HG02885 (cell line): ENCODE measurements at regions not wholly inside any gene's neighbourhood (a gene's known extent, or its start where the extent isn't known, plus 50 kb on each side); places are given as distances from the start of the nearest gene placed in this dataset.
"Not testable (repeated sequence)": the region's sequence is repeated elsewhere in the genome, so short reads cannot be mapped to it uniquely, and the experiment has no call there.

Experiments
- ATAC-seq: cut with Tn5 transposase; IDR thresholded peaks from one replicate; pipeline ENCODE4 v1.9.1; 2021; ENCODE audit warnings: mild to moderate bottlenecking; ENCODE audit not compliant: unreplicated experiment, poor library complexity

DNA sequence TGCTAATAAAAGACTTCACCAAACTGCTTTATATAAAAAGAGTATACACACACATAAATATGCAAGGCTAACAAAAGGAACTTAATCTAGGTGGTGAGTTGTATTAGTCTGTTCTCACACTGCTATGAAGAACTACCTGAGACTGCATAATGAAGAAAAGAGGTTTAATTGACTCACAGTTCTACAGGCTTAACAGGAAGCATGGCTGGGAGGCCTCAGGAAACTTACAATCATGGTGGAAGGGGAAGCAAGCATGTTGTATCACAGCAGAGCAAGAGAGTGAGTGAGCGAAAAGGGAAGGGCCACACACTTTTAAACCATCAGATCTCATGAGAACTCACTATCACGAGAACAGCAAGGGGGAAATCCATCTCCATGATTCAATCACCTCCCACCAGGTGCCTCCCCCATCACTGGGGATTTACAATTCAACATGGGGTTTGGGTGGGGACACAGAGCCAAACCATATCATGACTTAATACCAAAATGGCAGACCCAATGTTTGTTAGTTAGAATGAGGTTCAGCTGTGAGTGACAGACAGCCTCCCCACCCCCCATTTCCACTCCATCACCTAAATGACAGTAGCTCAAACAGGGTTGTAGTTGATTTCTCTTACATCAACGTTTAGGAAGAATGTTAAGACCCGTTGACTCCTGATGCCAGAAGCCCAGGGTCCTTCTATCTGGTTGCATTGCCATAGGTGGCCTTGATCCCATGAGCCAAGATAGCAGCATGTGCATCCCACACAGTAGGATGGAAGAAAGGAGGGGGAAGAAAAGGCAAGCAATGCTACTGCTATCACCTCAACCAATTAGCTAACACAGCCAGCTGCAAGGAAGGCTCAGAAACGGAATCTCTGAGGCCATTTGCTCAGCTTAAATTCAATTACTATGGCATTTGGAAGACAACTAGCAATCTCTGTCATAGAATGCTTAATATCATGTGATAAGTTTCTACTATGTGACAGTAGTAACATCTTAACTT lies 77.0 kb downstream of the CCDC71L start:
- no peak for ATAC-seq

GRCh38 chr7:106583100-106583499 lies 77.9 kb downstream of the CCDC71L start:
- no peak for ATAC-seq

DNA sequence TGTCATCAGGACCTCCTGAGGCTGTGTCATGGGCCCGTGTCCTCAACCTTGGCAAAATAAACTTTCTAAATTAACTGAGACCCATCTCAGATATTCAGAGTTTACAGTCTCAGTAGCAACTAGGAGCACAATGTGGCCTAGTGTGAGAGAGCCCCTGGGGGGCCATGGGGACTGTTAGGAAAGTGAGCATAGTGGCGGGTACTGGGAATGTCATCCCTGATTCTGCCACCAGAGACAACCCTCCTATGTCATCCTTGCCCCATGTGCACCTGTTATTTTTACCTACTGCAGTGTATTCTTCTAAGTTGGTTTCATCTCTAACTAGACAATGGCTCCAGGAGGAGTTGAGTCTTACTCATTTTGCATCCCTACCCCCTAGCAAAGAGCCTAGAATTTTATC lies 78.6 kb downstream of the CCDC71L start:
- ATAC-seq: no peak

GRCh38 chr7:106579086-106579485 lies 81.9 kb downstream of the CCDC71L start:
- not testable (repeated sequence) for ATAC-seq

GRCh38 chr7:106575138-106575823 lies 85.7 kb downstream of the CCDC71L start:
- ATAC-seq: no peak

DNA sequence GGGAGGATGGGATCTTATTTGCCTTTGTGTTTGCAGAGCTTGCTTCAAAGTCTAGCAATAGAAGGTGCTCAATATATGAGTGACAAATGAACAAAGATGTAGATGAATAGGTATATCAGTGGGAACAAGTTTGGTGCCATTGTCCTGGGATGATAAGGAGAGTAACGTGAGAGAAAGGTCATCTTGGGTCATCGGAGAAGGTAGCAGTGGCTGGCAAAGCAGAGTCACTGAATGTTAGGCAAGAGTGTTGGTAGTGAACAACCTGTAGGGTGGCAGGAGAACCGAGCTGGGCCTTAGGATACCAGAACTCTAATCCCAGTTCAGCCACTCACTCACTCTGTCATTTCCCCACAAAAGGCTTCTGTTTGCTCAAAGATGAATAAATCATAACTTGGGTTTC lies 87.2 kb downstream of the CCDC71L start:
- ATAC-seq: no peak

GRCh38 chr7:106573125-106573663 lies 87.8 kb downstream of the CCDC71L start:
- ATAC-seq: no peak

DNA sequence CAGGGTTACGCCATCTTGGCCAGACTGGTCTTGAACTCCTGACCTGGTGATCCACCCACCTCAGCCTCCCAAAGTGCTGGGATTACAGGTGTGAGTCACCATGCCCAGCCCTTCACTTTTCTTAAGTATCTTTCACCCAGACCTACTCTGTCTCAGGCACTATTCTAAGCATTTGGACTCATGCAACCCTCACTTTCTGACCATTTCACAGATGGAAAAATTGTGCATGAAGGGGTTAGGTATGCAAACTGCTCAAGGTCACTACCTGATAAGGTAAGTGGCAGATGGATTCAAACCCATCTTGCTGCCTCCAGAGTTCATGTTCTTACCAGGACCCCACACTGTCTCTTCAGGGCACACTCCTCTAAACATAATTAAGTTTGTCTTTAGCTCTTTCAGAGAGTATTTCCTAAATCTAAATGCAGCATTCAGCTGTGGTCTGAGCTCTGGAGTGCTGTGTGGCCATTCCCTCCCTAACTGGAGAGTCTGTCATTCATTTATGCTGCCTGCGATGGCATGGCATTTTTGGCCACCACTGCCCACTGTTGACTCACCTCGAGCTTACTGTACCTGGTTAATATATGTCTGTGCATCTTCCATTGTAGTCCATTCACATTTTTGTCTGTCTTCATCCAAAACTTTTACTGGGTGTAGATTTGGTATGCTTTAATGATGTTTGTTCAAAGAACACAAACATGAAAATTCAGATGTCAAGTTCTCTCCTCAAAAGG lies 88.4 kb downstream of the CCDC71L start:
- ATAC-seq: no peak

- no peak for ATAC-seq
Measured at GRCh38 chr7:106571563-106571962, 89.4 kb downstream of the CCDC71L start.

DNA sequence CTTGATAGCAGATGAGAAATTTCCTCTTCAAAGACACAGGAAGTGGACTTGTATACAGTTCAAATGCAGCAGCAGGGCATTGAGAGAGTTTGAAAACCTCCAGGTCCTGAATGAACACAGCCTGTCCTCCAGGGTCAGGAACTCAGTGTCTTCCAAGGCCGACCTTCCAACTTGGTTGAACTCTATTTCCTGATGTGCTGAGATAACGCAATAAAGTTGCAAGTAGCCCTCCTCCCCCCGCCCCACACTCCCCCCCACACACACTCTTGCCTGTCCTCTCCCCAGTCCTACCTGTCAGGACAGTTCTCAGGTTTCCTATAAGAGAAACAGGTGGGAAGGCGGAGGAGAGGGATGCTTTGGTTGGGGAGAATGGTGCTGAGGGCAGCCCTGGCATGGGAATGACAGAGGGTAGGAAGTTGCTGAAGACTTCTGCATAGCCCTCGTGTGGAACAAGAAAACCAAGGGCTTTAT lies 90.0 kb downstream of the CCDC71L start:
- no peak for ATAC-seq

GRCh38 chr7:106570146-106570545 lies 90.8 kb downstream of the CCDC71L start:
- no peak for ATAC-seq

GRCh38 chr7:106569500-106569929 lies 91.4 kb downstream of the CCDC71L start:
- no peak for ATAC-seq

DNA sequence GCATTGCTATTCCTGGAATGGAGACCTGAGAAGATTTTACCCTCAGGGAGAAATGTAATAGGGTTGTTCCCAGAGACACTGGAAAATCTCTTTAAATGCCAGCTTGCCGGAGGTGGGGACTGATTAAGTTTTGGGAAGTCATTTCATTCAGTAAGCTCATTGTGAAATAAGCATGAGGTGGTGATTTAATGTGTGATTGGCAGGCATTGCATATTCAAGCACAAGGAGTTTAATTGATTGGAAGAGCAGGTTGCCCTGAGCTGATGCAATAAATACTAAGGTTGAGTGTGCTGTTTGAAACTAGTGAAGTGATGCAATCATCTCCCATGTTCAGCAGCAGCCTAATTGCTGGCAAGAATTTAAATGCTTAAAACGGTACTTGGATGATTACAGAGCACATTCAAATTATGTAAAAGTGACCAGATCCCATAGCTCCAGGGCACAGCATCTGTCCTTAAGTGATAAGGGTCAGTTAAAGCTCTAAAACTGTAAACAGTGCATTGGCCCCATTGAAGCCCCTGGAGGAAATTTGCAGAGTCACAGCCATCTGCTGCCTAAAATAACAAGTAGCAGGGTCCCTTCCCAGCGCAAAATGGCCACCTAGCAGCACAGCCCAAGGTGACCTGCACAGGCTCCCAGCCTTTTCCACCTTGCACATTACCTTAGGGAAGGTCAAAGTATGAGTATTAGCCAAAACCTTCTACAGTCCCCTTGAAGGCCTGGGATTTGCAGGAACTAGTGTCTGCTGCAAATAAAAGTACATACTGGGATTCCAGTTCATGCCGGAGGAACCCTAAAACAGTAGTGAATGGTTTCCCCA lies 92.1 kb downstream of the CCDC71L start:
- no peak for ATAC-seq

- ATAC-seq: no peak
Measured at GRCh38 chr7:106568002-106568679, 92.8 kb downstream of the CCDC71L start.

- ATAC-seq: not testable (repeated sequence)
Measured at GRCh38 chr7:106567204-106568001, 93.6 kb downstream of the CCDC71L start.

- no peak for ATAC-seq
Measured at GRCh38 chr7:106566672-106567071, 94.3 kb downstream of the CCDC71L start.

- ATAC-seq: no peak
Measured at GRCh38 chr7:106566196-106566595, 94.8 kb downstream of the CCDC71L start.

- ATAC-seq: no peak
Measured at GRCh38 chr7:106565428-106565827, 95.5 kb downstream of the CCDC71L start.
